Dermis microvascular lymphatic vessel endothelial cell (primary cell): ENCODE measurements at regions not wholly inside any gene's neighbourhood (a gene's known extent, or its start where the extent isn't known, plus 50 kb on each side); places are given as distances from the start of the nearest gene placed in this dataset.
"Not testable (repeated sequence)": the region's sequence is repeated elsewhere in the genome, so short reads cannot be mapped to it uniquely, and the experiment has no call there.

Experiments
- DNase-seq, 2 donors: peaks; one replicate each; pipeline versions ENCODE4 v3.0.0 to v3.0.0-alpha.2; 2010; ENCODE audit warnings: low read depth in 2 of 2

- not testable (repeated sequence) for DNase-seq
Observed at GRCh38 chr3:75840160-75840559, 54.8 kb upstream of the ZNF717 start.

- DNase-seq, result not testable (repeated sequence)
Observed at GRCh38 chr3:75850301-75851008, 65.1 kb upstream of the ZNF717 start.

- DNase-seq, result no peak
Observed at GRCh38 chr3:75863130-75863529, 77.8 kb upstream of the ZNF717 start.

GRCh38 chr3:75863878-75864277 is 78.5 kb upstream of the ZNF717 start:
- DNase-seq, result no peak

- not testable (repeated sequence) for DNase-seq
Observed at GRCh38 chr3:75883719-75884118, 98.4 kb upstream of the ZNF717 start.

- DNase-seq, result no peak
Observed at GRCh38 chr3:75886971-75887526, 101.7 kb upstream of the ZNF717 start.

- DNase-seq, result no peak
Observed at GRCh38 chr3:75894234-75894633, 108.9 kb upstream of the ZNF717 start.

- DNase-seq, result no peak
Observed at GRCh38 chr3:75896265-75896664, 110.9 kb upstream of the ZNF717 start.

- DNase-seq, result not testable (repeated sequence)
Observed at GRCh38 chr3:75901446-75901845, 116.1 kb upstream of the ZNF717 start.

- no peak for DNase-seq
Observed at GRCh38 chr3:75906555-75907112, 121.3 kb upstream of the ZNF717 start.

- DNase-seq, result no peak
Observed at GRCh38 chr3:75913800-75914350, 128.5 kb upstream of the ZNF717 start.

- DNase-seq, result not testable (repeated sequence)
Observed at GRCh38 chr3:75914741-75915140, 129.4 kb upstream of the ZNF717 start.

- DNase-seq, result no peak
Observed at GRCh38 chr3:75938921-75939320, 153.6 kb upstream of the ZNF717 start.

- no peak for DNase-seq
Observed at GRCh38 chr3:75951941-75952340, 166.6 kb upstream of the ZNF717 start.

GRCh38 chr3:75960031-75960430 is 174.7 kb upstream of the ZNF717 start:
- not testable (repeated sequence) for DNase-seq

- DNase-seq, result not testable (repeated sequence)
Observed at GRCh38 chr3:75962054-75962453, 176.7 kb upstream of the ZNF717 start.

GRCh38 chr3:75967071-75967470 is 181.7 kb upstream of the ZNF717 start:
- DNase-seq, result no peak

GRCh38 chr3:75978686-75979085 is 193.3 kb upstream of the ZNF717 start:
- DNase-seq, result no peak

- no peak for DNase-seq
Observed at GRCh38 chr3:75981401-75981800, 196.1 kb upstream of the ZNF717 start.

GRCh38 chr3:75982151-75982550 is 196.8 kb upstream of the ZNF717 start:
- no peak for DNase-seq

- no peak for DNase-seq
Observed at GRCh38 chr3:75983111-75983510, 197.8 kb upstream of the ZNF717 start.

GRCh38 chr3:75983609-75984290 is 198.4 kb upstream of the ZNF717 start:
- no peak for DNase-seq
